ENCODE measurements at regions not wholly inside any gene's neighbourhood (a gene's known extent, or its start where the extent isn't known, plus 50 kb on each side); places are given as distances from the start of the nearest gene placed in this dataset.

- Mint-ChIP-seq H3K9me3 (ENCODE audit: unreplicated experiment) (no peaks in the 10 kb centered on the region), H3K4me1 (ENCODE audit: low read depth, unreplicated experiment) (no peaks in the 10 kb centered on the region), H3K36me3 (ENCODE audit: low read depth, unreplicated experiment) (no peaks in the 10 kb centered on the region), H3K4me3 (ENCODE audit: unreplicated experiment) (no peak overlapping the region), H3K27me3 (ENCODE audit: low read depth, unreplicated experiment) (no peaks in the 10 kb centered on the region), H3K27ac (ENCODE audit: unreplicated experiment) (no peak overlapping the region)
- no peak overlapping the region for H3K9ac ChIP-seq (ENCODE audit: low read length)
- no peaks in the 10 kb centered on the region for H3K79me2 ChIP-seq (ENCODE audit: insufficient read depth, low read length)
- no peaks in the 10 kb centered on the region for H3K36me3 ChIP-seq (ENCODE audit: insufficient read depth, low read length)
- H3K9me3 ChIP-seq (ENCODE audit: insufficient read depth, low read depth, low read length), result no peaks in the 10 kb centered on the region
- DNase-seq (ENCODE audit: low read depth) (no peak), FAIRE-seq (no peak)
- H2AFZ ChIP-seq (ENCODE audit: low read depth, low read length), result no peak overlapping the region
- H3K4me3 ChIP-seq (ENCODE audit: insufficient read depth, low read depth, low read length), result no peak overlapping the region
- no peak overlapping the region for H3K4me2 ChIP-seq (ENCODE audit: low read length)
- H3K4me1 ChIP-seq (ENCODE audit: insufficient read depth, low read length), result no peaks in the 10 kb centered on the region
- no peak overlapping the region for H3K27ac ChIP-seq (ENCODE audit: low read depth, low read length)
- no peaks in the 10 kb centered on the region for H3K27me3 ChIP-seq (ENCODE audit: insufficient read depth, low read length)
- H4K20me1 ChIP-seq (ENCODE audit: insufficient read depth, low read length), result no peaks in the 10 kb centered on the region
- TF ChIP-seq CTCF (IDR thresholded peaks at IDR 0.05; ENCODE audit: insufficient read depth, low read depth, low read length) (no peak), EZH2 (IDR thresholded peaks at IDR 0.05; ENCODE audit: insufficient read depth, low read length) (no peak)
Measured at GRCh38 chr13:68745502-68745901, 1362.1 kb upstream of the ATXN8OS start.

- Mint-ChIP-seq H3K4me3 (ENCODE audit: unreplicated experiment) (no peak overlapping the region), H3K9me3 (ENCODE audit: unreplicated experiment) (no peaks in the 10 kb centered on the region), H3K27ac (ENCODE audit: unreplicated experiment) (no peak overlapping the region), H3K27me3 (ENCODE audit: low read depth, unreplicated experiment) (no peaks in the 10 kb centered on the region), H3K36me3 (ENCODE audit: low read depth, unreplicated experiment) (no peaks in the 10 kb centered on the region), H3K4me1 (ENCODE audit: low read depth, unreplicated experiment) (peaks cover 3% of the 10 kb centered on the region)
- H3K4me1 ChIP-seq (ENCODE audit: insufficient read depth, low read length), result no peaks in the 10 kb centered on the region
- DNase-seq (ENCODE audit: low read depth) (peak; percentile 7), FAIRE-seq (no peak)
- TF ChIP-seq EZH2 (IDR thresholded peaks at IDR 0.05; ENCODE audit: insufficient read depth, low read length) (no peak), CTCF (IDR thresholded peaks at IDR 0.05; ENCODE audit: insufficient read depth, low read depth, low read length) (no peak)
- H3K9me3 ChIP-seq (ENCODE audit: insufficient read depth, low read depth, low read length), result no peaks in the 10 kb centered on the region
- no peaks in the 10 kb centered on the region for H4K20me1 ChIP-seq (ENCODE audit: insufficient read depth, low read length)
- H3K79me2 ChIP-seq (ENCODE audit: insufficient read depth, low read length), result no peaks in the 10 kb centered on the region
- H2AFZ ChIP-seq (ENCODE audit: low read depth, low read length), result no peak overlapping the region
- H3K4me3 ChIP-seq (ENCODE audit: insufficient read depth, low read depth, low read length), result no peak overlapping the region
- no peak overlapping the region for H3K9ac ChIP-seq (ENCODE audit: low read length)
- H3K27me3 ChIP-seq (ENCODE audit: insufficient read depth, low read length), result no peaks in the 10 kb centered on the region
- H3K27ac ChIP-seq (ENCODE audit: low read depth, low read length), result no peak overlapping the region
- H3K4me2 ChIP-seq (ENCODE audit: low read length), result no peak overlapping the region
- no peaks in the 10 kb centered on the region for H3K36me3 ChIP-seq (ENCODE audit: insufficient read depth, low read length)
Measured at GRCh38 chr13:68736961-68737360, 1370.7 kb upstream of the ATXN8OS start.

- peak overlapping the region; percentile 21 for H2AFZ ChIP-seq (ENCODE audit: low read depth, low read length)
- no peak for FAIRE-seq
Measured at GRCh38 chr13:68727798-68728197, 1379.8 kb upstream of the ATXN8OS start.

More at GRCh38 chr13:68727798-68728197, 1379.8 kb upstream of the ATXN8OS start:
- Mint-ChIP-seq H3K27me3 (ENCODE audit: low read depth, unreplicated experiment) (no peaks in the 10 kb centered on the region), H3K36me3 (ENCODE audit: low read depth, unreplicated experiment) (no peaks in the 10 kb centered on the region), H3K4me1 (ENCODE audit: low read depth, unreplicated experiment) (no peaks in the 10 kb centered on the region), H3K4me3 (ENCODE audit: unreplicated experiment) (no peak overlapping the region), H3K9me3 (ENCODE audit: unreplicated experiment) (no peaks in the 10 kb centered on the region), H3K27ac (ENCODE audit: unreplicated experiment) (no peak overlapping the region)
- Histone ChIP-seq H3K27me3 (ENCODE audit: insufficient read depth, low read length) (no peaks in the 10 kb centered on the region), H3K4me1 (ENCODE audit: insufficient read depth, low read length) (no peaks in the 10 kb centered on the region), H3K4me3 (ENCODE audit: insufficient read depth, low read depth, low read length) (no peak overlapping the region), H3K4me2 (ENCODE audit: low read length) (no peak overlapping the region), H3K27ac (ENCODE audit: low read depth, low read length) (no peak overlapping the region), H3K9me3 (ENCODE audit: insufficient read depth, low read depth, low read length) (no peaks in the 10 kb centered on the region), H3K79me2 (ENCODE audit: insufficient read depth, low read length) (no peaks in the 10 kb centered on the region), H3K9ac (ENCODE audit: low read length) (no peak overlapping the region), H3K36me3 (ENCODE audit: insufficient read depth, low read length) (no peaks in the 10 kb centered on the region), H4K20me1 (ENCODE audit: insufficient read depth, low read length) (no peaks in the 10 kb centered on the region)
- DNase-seq (ENCODE audit: low read depth), result no peak
- TF ChIP-seq EZH2 (IDR thresholded peaks at IDR 0.05; ENCODE audit: insufficient read depth, low read length) (no peak), CTCF (IDR thresholded peaks at IDR 0.05; ENCODE audit: insufficient read depth, low read depth, low read length) (no peak)
